Neural progenitor cell (in vitro differentiated cells): ENCODE measurements at regions not wholly inside any gene's neighbourhood (a gene's known extent, or its start where the extent isn't known, plus 50 kb on each side); places are given as distances from the start of the nearest gene placed in this dataset.

ENCODE experiments used
- DNase-seq: peaks from one replicate; pipeline ENCODE4 v3.0.0-alpha.2; 2016; ENCODE audit warnings: low spot score
- H2AFZ ChIP-seq: fragments of 200-600 bp; sonication (generic); replicated peaks from 2 replicates; pipeline ENCODE4 v1.6.1; 2016; ENCODE audit warnings: antibody characterized with exemption
- H3F3A ChIP-seq: fragments of 200-600 bp; sonication (generic); 2 replicates; pipeline ENCODE4 v1.6.1; 2016; ENCODE audit warnings: antibody characterized with exemption, low read depth
- H3K27ac ChIP-seq: fragments of 200-600 bp; sonication (generic); 2 replicates; pipeline ENCODE4 v1.5.1; 2016; ENCODE audit warnings: mild to moderate bottlenecking
- H3K27me3 ChIP-seq: fragments of 200-600 bp; sonication (generic); 2 replicates; pipeline ENCODE4 v1.6.1; 2016; ENCODE audit warnings: mild to moderate bottlenecking, moderate library complexity
- H3K36me3 ChIP-seq: fragments of 200-600 bp; sonication (generic); 2 replicates; pipeline ENCODE4 v1.5.1; 2016
- H3K4me1 ChIP-seq: fragments of 200-600 bp; sonication (generic); 2 replicates; pipeline ENCODE4 v1.6.1; 2016; ENCODE audit warnings: mixed run types
- H3K4me2 ChIP-seq: fragments of 200-600 bp; sonication (generic); 2 replicates; pipeline ENCODE4 v1.6.1; 2016
- H3K4me3 ChIP-seq: fragments of 200-600 bp; sonication (generic); 2 replicates; pipeline ENCODE4 v1.5.1; 2016
- H3K79me2 ChIP-seq: fragments of 200-600 bp; sonication (generic); 2 replicates; pipeline ENCODE4 v1.6.1; 2016; ENCODE audit warnings: low read depth
- H3K9ac ChIP-seq: fragments of 200-600 bp; sonication (generic); 2 replicates; pipeline ENCODE4 v1.6.1; 2016
- H3K9me3 ChIP-seq: fragments of 200-600 bp; sonication (generic); 2 replicates; pipeline ENCODE4 v1.5.1; 2016; ENCODE audit warnings: low read depth
- H4K20me1 ChIP-seq: fragments of 200-600 bp; sonication (generic); 2 replicates; pipeline ENCODE4 v1.6.1; 2016; ENCODE audit warnings: low read depth
- H3K27ac Mint-ChIP-seq: 3 replicates; pipeline ENCODE4 v1.8.0; 2021; ENCODE audit warnings: mixed read lengths
- H3K27me3 Mint-ChIP-seq: 2 replicates; pipeline ENCODE4 v1.8.0; 2022; ENCODE audit warnings: low read depth, mild to moderate bottlenecking, inconsistent platforms, moderate library complexity, mixed read lengths; ENCODE audit not compliant: insufficient read depth
- H3K36me3 Mint-ChIP-seq: 3 replicates; pipeline ENCODE4 v1.8.0; 2021; ENCODE audit warnings: mixed read lengths
- H3K4me1 Mint-ChIP-seq: 3 replicates; pipeline ENCODE4 v1.8.0; 2021; ENCODE audit warnings: mixed read lengths
- H3K4me3 Mint-ChIP-seq: 3 replicates; pipeline ENCODE4 v1.8.0; 2021; ENCODE audit warnings: mild to moderate bottlenecking, moderate library complexity, mixed read lengths
- H3K9me3 Mint-ChIP-seq: 3 replicates; pipeline ENCODE4 v1.8.0; 2020; ENCODE audit warnings: mixed read lengths
- CTCF ChIP-seq: fragments of 200-600 bp; sonication (generic); IDR thresholded peaks from 2 replicates; pipeline ENCODE4 v1.5.1; 2017; ENCODE audit warnings: antibody characterized with exemption, mild to moderate bottlenecking
- EZH2 ChIP-seq: fragments of 200-600 bp; sonication (generic); IDR thresholded peaks from 2 replicates; pipeline ENCODE4 v1.6.1; 2017; ENCODE audit warnings: antibody characterized with exemption, mild to moderate bottlenecking, moderate library complexity
- EZH2phosphoT487 ChIP-seq: fragments of 200-600 bp; sonication (generic); IDR thresholded peaks from 2 replicates; pipeline ENCODE4 v1.6.1; 2017; ENCODE audit warnings: antibody characterized with exemption

- Histone ChIP-seq H3K4me3 (no peak overlapping the region), H3K4me2 (no peak overlapping the region), H2AFZ (no peak overlapping the region), H3K27me3 (no peaks in the 10 kb centered on the region), H3K9me3 (no peaks in the 10 kb centered on the region), H3K27ac (no peak overlapping the region), H3K79me2 (no peaks in the 10 kb centered on the region), H3K36me3 (no peaks in the 10 kb centered on the region), H3F3A (peaks cover 7% of the 10 kb centered on the region), H4K20me1 (no peaks in the 10 kb centered on the region), H3K9ac (no peak overlapping the region), H3K4me1 (peaks cover 11% of the 10 kb centered on the region)
- TF ChIP-seq EZH2: no peak
- peak; percentile 65 for TF ChIP-seq CTCF
- no peaks in the 10 kb centered on the region for H3K9me3 Mint-ChIP-seq
- peak; percentile 42 for DNase-seq
- no peaks in the 10 kb centered on the region for H3K27me3 Mint-ChIP-seq
- no peak overlapping the region for H3K4me3 Mint-ChIP-seq
- peaks cover 11% of the 10 kb centered on the region for H3K4me1 Mint-ChIP-seq
- H3K36me3 Mint-ChIP-seq: no peaks in the 10 kb centered on the region
- no peak overlapping the region for H3K27ac Mint-ChIP-seq
These were observed 92.4 kb upstream of the TMEM260 start for GRCh38 chr14:56487090-56487667.

GRCh38 chr14:56487761-56488160 is 91.8 kb upstream of the TMEM260 start:
- no peak for DNase-seq
- Histone ChIP-seq H3K9ac (no peak overlapping the region), H3K79me2 (no peaks in the 10 kb centered on the region), H3K4me1 (peaks cover 12% of the 10 kb centered on the region), H3K27ac (no peak overlapping the region), H3K9me3 (no peaks in the 10 kb centered on the region), H3F3A (peaks cover 7% of the 10 kb centered on the region), H3K4me2 (no peak overlapping the region), H3K4me3 (no peak overlapping the region), H4K20me1 (no peaks in the 10 kb centered on the region), H2AFZ (no peak overlapping the region), H3K36me3 (no peaks in the 10 kb centered on the region), H3K27me3 (no peaks in the 10 kb centered on the region)
- peaks cover 2% of the 10 kb centered on the region for H3K9me3 Mint-ChIP-seq
- H3K36me3 Mint-ChIP-seq: no peaks in the 10 kb centered on the region
- TF ChIP-seq EZH2: no peak
- TF ChIP-seq CTCF: no peak
- no peak for TF ChIP-seq EZH2phosphoT487
- no peak overlapping the region for H3K4me3 Mint-ChIP-seq
- no peaks in the 10 kb centered on the region for H3K27me3 Mint-ChIP-seq
- H3K27ac Mint-ChIP-seq: no peak overlapping the region
- H3K4me1 Mint-ChIP-seq: peaks cover 11% of the 10 kb centered on the region

- Histone ChIP-seq H3K4me3 (no peak overlapping the region), H3K27ac (no peak overlapping the region), H2AFZ (no peak overlapping the region), H3K4me2 (no peak overlapping the region), H3K27me3 (no peaks in the 10 kb centered on the region), H3K36me3 (no peaks in the 10 kb centered on the region), H3K9ac (no peak overlapping the region), H3F3A (peaks cover 7% of the 10 kb centered on the region), H3K79me2 (no peaks in the 10 kb centered on the region), H4K20me1 (no peaks in the 10 kb centered on the region), H3K4me1 (peaks cover 12% of the 10 kb centered on the region), H3K9me3 (no peaks in the 10 kb centered on the region)
- H3K4me1 Mint-ChIP-seq: peaks cover 11% of the 10 kb centered on the region
- H3K4me3 Mint-ChIP-seq: no peak overlapping the region
- H3K36me3 Mint-ChIP-seq: no peaks in the 10 kb centered on the region
- no peak for TF ChIP-seq CTCF
- no peak for TF ChIP-seq EZH2phosphoT487
- no peak for TF ChIP-seq EZH2
- DNase-seq: no peak
- H3K27me3 Mint-ChIP-seq: no peaks in the 10 kb centered on the region
- peaks cover 2% of the 10 kb centered on the region for H3K9me3 Mint-ChIP-seq
- no peak overlapping the region for H3K27ac Mint-ChIP-seq
These were observed 91.3 kb upstream of the TMEM260 start for GRCh38 chr14:56488306-56488705.
